ENCODE measurements at regions not wholly inside any gene's neighbourhood (a gene's known extent, or its start where the extent isn't known, plus 50 kb on each side); places are given as distances from the start of the nearest gene placed in this dataset.
"Not testable (repeated sequence)": the region's sequence is repeated elsewhere in the genome, so short reads cannot be mapped to it uniquely, and the experiment has no call there.

GRCh38 chr16:63496282-63496681, 1460.0 kb upstream of the CDH8 start:
- no peak for DNase-seq (ENCODE audit: low spot score)

GRCh38 chr16:63488955-63489354, 1452.7 kb upstream of the CDH8 start:
- no peak for DNase-seq (ENCODE audit: low spot score)

- DNase-seq (ENCODE audit: low spot score), result no peak
Observed at GRCh38 chr16:63481060-63481459, 1444.8 kb upstream of the CDH8 start.

- DNase-seq (ENCODE audit: low spot score), result no peak
Observed at GRCh38 chr16:63473725-63474124, 1437.5 kb upstream of the CDH8 start.

- no peak for DNase-seq (ENCODE audit: low spot score)
Observed at GRCh38 chr16:63467513-63467912, 1431.3 kb upstream of the CDH8 start.

GRCh38 chr16:63462316-63462715, 1426.1 kb upstream of the CDH8 start:
- no peak for DNase-seq (ENCODE audit: low spot score)

- no peak for DNase-seq (ENCODE audit: low spot score)
Observed at GRCh38 chr16:63461248-63461841, 1425.1 kb upstream of the CDH8 start.

- DNase-seq (ENCODE audit: low spot score), result no peak
Observed at GRCh38 chr16:63458846-63459245, 1422.6 kb upstream of the CDH8 start.

- no peak for DNase-seq (ENCODE audit: low spot score)
Observed at GRCh38 chr16:63457869-63458268, 1421.6 kb upstream of the CDH8 start.

- DNase-seq (ENCODE audit: low spot score), result no peak
Observed at GRCh38 chr16:63453261-63453660, 1417.0 kb upstream of the CDH8 start.

- DNase-seq (ENCODE audit: low spot score), result no peak
Observed at GRCh38 chr16:63447121-63447520, 1410.9 kb upstream of the CDH8 start.

GRCh38 chr16:63442246-63442645, 1406.0 kb upstream of the CDH8 start:
- DNase-seq (ENCODE audit: low spot score), result no peak

- DNase-seq (ENCODE audit: low spot score), result no peak
Observed at GRCh38 chr16:63426275-63426870, 1390.1 kb upstream of the CDH8 start.

GRCh38 chr16:63422715-63423114, 1386.5 kb upstream of the CDH8 start:
- no peak for DNase-seq (ENCODE audit: low spot score)

- DNase-seq (ENCODE audit: low spot score), result no peak
Observed at GRCh38 chr16:63416712-63417111, 1380.5 kb upstream of the CDH8 start.

GRCh38 chr16:63415014-63415413, 1378.8 kb upstream of the CDH8 start:
- no peak for DNase-seq (ENCODE audit: low spot score)

GRCh38 chr16:63410594-63410993, 1374.4 kb upstream of the CDH8 start:
- DNase-seq (ENCODE audit: low spot score), result no peak

- no peak for DNase-seq (ENCODE audit: low spot score)
Observed at GRCh38 chr16:63403792-63404191, 1367.6 kb upstream of the CDH8 start.

- not testable (repeated sequence) for DNase-seq (ENCODE audit: low spot score)
Observed at GRCh38 chr16:63388277-63388676, 1352.0 kb upstream of the CDH8 start.

GRCh38 chr16:63385714-63386432, 1349.6 kb upstream of the CDH8 start:
- DNase-seq (ENCODE audit: low spot score), result no peak

GRCh38 chr16:63373744-63374143, 1337.5 kb upstream of the CDH8 start:
- no peak for DNase-seq (ENCODE audit: low spot score)

GRCh38 chr16:63372815-63373214, 1336.6 kb upstream of the CDH8 start:
- DNase-seq (ENCODE audit: low spot score), result no peak

GRCh38 chr16:63372283-63372682, 1336.0 kb upstream of the CDH8 start:
- no peak for DNase-seq (ENCODE audit: low spot score)

Data from hematopoietic multipotent progenitor cell treated with erythropoietin and hydrocortisone succinate and interleukin-3 and kit ligand, for 15 days (in vitro differentiated cells).